Mesothelial cell of epicardium (in vitro differentiated cells): ENCODE measurements at regions not wholly inside any gene's neighbourhood (a gene's known extent, or its start where the extent isn't known, plus 50 kb on each side); places are given as distances from the start of the nearest gene placed in this dataset.
"Not testable (repeated sequence)": the region's sequence is repeated elsewhere in the genome, so short reads cannot be mapped to it uniquely, and the experiment has no call there.

Experiments used
- DNase-seq, 2 experiments: peaks; one replicate each; pipeline ENCODE4 v3.0.0; 2021; ENCODE audit warnings: low spot score in 2 of 2; ENCODE audit not compliant: unreplicated experiment in 2 of 2
- H3K27ac Mint-ChIP-seq: 2 replicates; pipeline ENCODE4 v1.8.0; 2021; ENCODE audit warnings: mixed read lengths
- H3K27me3 Mint-ChIP-seq: 2 replicates; pipeline ENCODE4 v1.8.0; 2021; ENCODE audit warnings: low read depth, mixed read lengths
- H3K36me3 Mint-ChIP-seq: 2 replicates; pipeline ENCODE4 v1.8.0; 2021; ENCODE audit warnings: mixed read lengths
- H3K4me1 Mint-ChIP-seq: 2 replicates; pipeline ENCODE4 v1.8.0; 2021; ENCODE audit warnings: mixed read lengths
- H3K4me3 Mint-ChIP-seq: 2 replicates; pipeline ENCODE4 v1.8.0; 2021; ENCODE audit warnings: mild to moderate bottlenecking, moderate library complexity, mixed read lengths
- H3K9me3 Mint-ChIP-seq: 2 replicates; pipeline ENCODE4 v1.8.0; 2021; ENCODE audit warnings: mixed read lengths
- CTCF ChIP-seq: fragments of 200-600 bp; sonication (generic); IDR thresholded peaks from one replicate; pipeline ENCODE4 v1.5.0; 2021; ENCODE audit warnings: antibody characterized with exemption; ENCODE audit not compliant: unreplicated experiment

DNA sequence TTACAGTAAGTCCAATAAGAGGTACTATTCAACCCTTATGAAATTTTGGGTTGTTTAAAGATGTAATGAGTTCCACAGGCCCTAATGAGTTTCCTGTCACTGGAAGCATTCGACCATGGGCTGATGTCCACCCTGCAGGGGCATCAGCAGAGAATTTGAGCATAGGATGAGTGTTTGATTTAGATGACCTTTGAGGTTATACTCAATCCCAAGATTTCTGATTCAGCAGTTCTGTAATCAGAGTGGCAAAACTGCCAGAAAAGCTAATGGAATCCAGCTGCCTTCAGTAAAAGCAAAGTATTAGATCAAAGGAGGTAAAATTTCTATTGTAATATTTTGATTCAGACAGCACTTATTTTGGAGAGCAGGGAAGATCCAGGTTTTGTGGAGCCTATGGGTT lies 68.3 kb downstream of the COX7C start:
- H3K4me1 Mint-ChIP-seq = peaks cover 2% of the 10 kb centered on the region
- no peaks in the 10 kb centered on the region for H3K36me3 Mint-ChIP-seq
- no peak overlapping the region for H3K4me3 Mint-ChIP-seq
- no peaks in the 10 kb centered on the region for H3K27me3 Mint-ChIP-seq
- H3K9me3 Mint-ChIP-seq = no peaks in the 10 kb centered on the region
- TF ChIP-seq CTCF = no peak
- no peak for DNase-seq
- no peak overlapping the region for H3K27ac Mint-ChIP-seq

GRCh38 chr5:86688406-86688805 lies 70.7 kb downstream of the COX7C start:
- DNase-seq = no peak
- Mint-ChIP-seq H3K27me3 (no peaks in the 10 kb centered on the region), H3K9me3 (no peaks in the 10 kb centered on the region), H3K36me3 (no peaks in the 10 kb centered on the region), H3K4me1 (peaks cover 2% of the 10 kb centered on the region), H3K27ac (no peak overlapping the region), H3K4me3 (no peak overlapping the region)
- TF ChIP-seq CTCF = no peak

DNA sequence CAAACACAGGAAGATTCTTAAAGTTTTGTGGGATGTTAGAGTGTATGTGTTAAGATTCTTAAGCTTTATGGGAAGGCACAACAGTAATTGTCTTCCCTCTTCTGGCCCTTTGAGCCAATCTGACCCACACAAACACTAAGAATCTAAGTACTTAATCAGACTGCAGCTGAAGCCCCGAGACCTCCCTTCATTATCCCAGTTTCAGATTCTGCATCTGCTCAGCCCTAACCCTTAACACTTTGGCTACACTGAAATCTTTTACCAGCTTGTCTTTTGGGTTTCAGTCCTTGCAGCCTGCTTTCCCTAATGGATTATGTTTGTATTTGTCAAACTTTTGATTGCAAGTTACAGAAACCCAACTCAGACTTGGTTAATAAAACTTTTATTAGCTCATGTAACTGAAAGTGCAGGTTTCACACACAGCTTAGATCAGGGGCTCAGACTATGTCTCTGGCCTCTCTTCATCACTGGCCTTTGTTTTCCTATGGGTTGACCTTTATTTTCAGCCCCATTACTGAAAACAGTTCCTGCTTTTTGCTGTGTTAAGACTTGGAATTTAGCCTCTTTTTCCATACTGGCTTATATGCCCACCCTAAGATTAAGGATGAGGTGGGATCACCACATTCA lies 71.5 kb downstream of the COX7C start:
- Mint-ChIP-seq H3K4me1 (peaks cover 2% of the 10 kb centered on the region), H3K9me3 (no peaks in the 10 kb centered on the region), H3K27ac (no peak overlapping the region), H3K36me3 (no peaks in the 10 kb centered on the region), H3K4me3 (no peak overlapping the region), H3K27me3 (no peaks in the 10 kb centered on the region)
- no peak for TF ChIP-seq CTCF
- DNase-seq = no peak

DNA sequence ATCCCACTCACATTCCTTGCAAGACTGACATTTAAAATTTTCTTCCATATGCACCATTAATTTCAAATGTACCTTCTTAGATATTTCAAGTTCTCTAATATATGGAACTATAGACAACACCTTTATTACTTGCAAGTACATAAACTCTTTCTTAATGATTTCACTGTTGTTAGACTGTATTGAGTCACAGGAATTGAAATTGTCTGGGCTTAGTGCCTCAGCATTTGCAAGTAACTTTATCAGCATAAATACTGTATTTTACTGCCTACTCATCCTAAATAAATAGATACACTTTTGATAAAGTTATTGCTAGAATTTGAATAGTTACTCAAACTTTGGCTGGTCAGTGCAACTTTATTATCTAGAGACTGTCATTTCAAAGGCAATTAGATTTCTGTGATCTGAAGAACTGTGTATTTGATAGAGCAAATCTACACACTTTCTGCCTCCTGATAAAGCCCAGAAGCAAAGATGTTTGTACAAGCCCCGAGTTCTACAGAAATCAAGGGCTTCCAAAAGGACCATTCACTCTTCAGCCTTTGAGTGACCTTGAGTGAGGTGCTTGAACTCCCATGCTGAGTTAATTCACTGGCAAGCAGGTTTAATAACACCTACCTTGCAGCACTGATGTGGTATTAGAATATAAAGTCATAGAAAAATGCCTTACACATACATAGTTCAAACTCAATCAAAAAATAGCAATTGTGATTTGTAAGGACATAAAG lies 91.6 kb downstream of the COX7C start:
- H3K27ac Mint-ChIP-seq = no peak overlapping the region
- H3K27me3 Mint-ChIP-seq = no peaks in the 10 kb centered on the region
- DNase-seq = no peak

DNA sequence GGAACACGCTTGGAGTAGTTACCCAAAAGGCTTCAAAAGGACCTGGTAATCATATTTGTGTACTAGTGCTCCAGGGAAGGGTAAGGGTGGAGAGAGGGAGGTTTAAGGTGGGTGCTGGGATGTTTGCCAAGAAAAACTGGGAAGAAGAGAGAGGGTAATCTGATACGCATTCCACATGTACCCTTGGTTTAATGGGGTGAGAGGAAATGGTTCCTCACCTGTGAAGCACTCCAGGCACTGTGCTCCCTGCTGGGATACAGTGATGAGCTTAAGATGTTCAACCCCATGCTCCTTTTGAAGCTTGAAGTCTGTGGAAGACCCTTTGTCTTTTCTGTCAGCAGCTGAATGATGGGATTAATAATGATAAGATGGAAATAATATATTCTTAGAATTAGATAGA lies 98.4 kb downstream of the COX7C start:
- H3K36me3 Mint-ChIP-seq = no peaks in the 10 kb centered on the region
- no peaks in the 10 kb centered on the region for H3K9me3 Mint-ChIP-seq
- DNase-seq = no peak
- no peaks in the 10 kb centered on the region for H3K4me1 Mint-ChIP-seq
- no peak for TF ChIP-seq CTCF
- no peaks in the 10 kb centered on the region for H3K27me3 Mint-ChIP-seq
- no peak overlapping the region for H3K4me3 Mint-ChIP-seq
- no peak overlapping the region for H3K27ac Mint-ChIP-seq

More for the DNA sequence above, 91.6 kb downstream of the COX7C start:
- Mint-ChIP-seq H3K36me3 (no peaks in the 10 kb centered on the region), H3K4me3 (no peak overlapping the region), H3K4me1 (peaks cover 6% of the 10 kb centered on the region), H3K9me3 (peaks cover 7% of the 10 kb centered on the region)
- TF ChIP-seq CTCF = no peak

DNA sequence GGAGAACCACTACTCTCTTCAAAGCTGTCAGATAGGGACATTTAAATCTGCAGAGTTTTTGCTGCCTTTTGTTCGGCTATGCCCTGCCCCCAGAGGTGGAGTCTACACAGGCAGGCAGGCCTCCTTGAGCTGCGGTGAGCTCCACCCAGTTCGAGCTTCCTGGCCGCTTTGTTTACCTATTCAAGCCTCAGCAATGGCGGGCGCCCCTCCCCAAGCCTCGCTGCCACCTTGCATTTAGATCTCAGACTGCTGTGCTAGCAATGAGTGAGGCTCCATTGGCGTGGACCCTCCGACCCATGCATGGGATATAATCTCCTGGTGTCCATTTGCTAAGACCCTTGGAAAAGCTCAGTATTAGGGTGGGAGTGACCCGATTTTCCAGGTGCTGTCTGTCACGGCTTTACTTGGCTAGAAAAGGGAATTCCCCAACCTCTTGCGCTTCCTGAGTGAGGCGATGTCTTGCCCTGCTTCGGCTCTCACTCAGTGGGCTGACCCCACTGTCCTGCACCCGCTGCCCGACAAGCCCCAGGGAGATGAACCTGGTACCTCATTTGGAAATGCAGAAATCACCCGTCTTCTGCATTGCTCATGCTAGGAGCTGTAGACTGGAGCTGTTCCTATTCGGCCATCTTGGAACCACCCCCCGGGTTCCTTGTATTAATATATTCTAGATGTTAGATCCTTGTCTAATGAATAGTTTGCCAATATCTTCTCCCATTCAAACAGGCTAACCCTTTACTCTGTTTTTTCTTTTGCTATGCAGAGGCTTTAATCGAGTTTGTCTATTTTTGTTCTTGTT lies 113.8 kb downstream of the COX7C start:
- H3K27me3 Mint-ChIP-seq, H3K27ac Mint-ChIP-seq, DNase-seq, H3K36me3 Mint-ChIP-seq, H3K4me3 Mint-ChIP-seq, H3K4me1 Mint-ChIP-seq: not testable (repeated sequence)
- H3K9me3 Mint-ChIP-seq = peaks cover 47% of the 10 kb centered on the region
